NT2/D1 (cell line): ENCODE measurements at regions not wholly inside any gene's neighbourhood (a gene's known extent, or its start where the extent isn't known, plus 50 kb on each side); places are given as distances from the start of the nearest gene placed in this dataset.

ENCODE experiments used
- SUZ12 ChIP-seq: IDR thresholded peaks from 2 replicates; pipeline ENCODE4 v1.6.1; 2011; ENCODE audit not compliant: insufficient read length, insufficient read depth; ENCODE audit errors: extremely low read depth
- YY1 ChIP-seq: IDR thresholded peaks from 2 replicates; pipeline ENCODE4 v1.6.1; 2011; ENCODE audit not compliant: insufficient read length, insufficient read depth
- ZNF274 ChIP-seq: IDR thresholded peaks from 2 replicates; pipeline ENCODE4 v1.6.1; 2011; ENCODE audit warnings: mild to moderate bottlenecking, low read depth, low read length

GRCh38 chr16:60271025-60271771 is 1537.1 kb upstream of the GOT2 start:
- TF ChIP-seq ZNF274 (no peak), YY1 (no peak), SUZ12 (no peak)
